ENCODE measurements at regions not wholly inside any gene's neighbourhood (a gene's known extent, or its start where the extent isn't known, plus 50 kb on each side); places are given as distances from the start of the nearest gene placed in this dataset.

DNA sequence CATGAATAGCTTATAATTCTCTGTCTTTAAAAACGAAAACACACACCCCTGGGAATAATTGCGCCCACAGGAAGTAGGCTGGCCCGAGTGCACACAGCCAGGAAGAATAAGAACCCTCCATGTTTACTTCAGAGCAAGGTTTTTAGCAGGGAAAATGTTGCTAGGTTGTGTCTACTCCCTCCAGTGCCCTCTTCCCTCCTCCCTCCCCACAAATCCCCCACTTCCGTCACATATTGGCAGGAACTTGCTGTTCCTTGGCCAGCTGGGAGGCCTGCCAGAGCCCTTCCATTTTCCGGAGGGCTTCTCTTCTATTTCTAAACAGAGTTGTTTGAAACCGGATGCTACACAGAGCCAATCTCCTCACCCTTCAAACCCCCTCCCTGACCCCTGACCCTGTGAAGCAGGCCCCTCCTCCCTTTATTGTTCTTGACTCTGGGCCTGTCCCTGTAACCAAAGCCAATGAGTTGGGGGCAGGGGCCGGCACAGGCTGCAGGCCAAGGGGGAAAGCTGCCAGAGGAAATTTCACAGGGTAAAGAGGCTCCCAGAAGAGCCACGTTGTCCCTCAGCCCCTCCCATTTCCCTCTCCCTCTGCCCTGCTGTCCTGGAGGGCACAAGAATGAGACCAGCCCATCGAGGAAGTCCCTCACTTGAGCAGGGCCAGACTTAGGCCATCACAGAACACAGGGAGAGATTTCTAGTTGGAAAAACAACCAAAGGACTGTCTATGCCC is 49.8 kb upstream of the LGALSL start:
- TF ChIP-seq, protein P1, sequence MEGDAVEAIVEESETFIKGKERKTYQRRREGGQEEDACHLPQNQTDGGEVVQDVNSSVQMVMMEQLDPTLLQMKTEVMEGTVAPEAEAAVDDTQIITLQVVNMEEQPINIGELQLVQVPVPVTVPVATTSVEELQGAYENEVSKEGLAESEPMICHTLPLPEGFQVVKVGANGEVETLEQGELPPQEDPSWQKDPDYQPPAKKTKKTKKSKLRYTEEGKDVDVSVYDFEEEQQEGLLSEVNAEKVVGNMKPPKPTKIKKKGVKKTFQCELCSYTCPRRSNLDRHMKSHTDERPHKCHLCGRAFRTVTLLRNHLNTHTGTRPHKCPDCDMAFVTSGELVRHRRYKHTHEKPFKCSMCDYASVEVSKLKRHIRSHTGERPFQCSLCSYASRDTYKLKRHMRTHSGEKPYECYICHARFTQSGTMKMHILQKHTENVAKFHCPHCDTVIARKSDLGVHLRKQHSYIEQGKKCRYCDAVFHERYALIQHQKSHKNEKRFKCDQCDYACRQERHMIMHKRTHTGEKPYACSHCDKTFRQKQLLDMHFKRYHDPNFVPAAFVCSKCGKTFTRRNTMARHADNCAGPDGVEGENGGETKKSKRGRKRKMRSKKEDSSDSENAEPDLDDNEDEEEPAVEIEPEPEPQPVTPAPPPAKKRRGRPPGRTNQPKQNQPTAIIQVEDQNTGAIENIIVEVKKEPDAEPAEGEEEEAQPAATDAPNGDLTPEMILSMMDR (IDR thresholded peaks at IDR 0.05): no peak
- TF ChIP-seq POLR2AphosphoS5 (IDR thresholded peaks at IDR 0.05; ENCODE audit: insufficient read depth in 1 of 2, low read depth in 1 of 2): peak; percentile 73 to 91
